ENCODE measurements at regions not wholly inside any gene's neighbourhood (a gene's known extent, or its start where the extent isn't known, plus 50 kb on each side); places are given as distances from the start of the nearest gene placed in this dataset.

- TF ChIP-seq CTCF (IDR thresholded peaks at IDR 0.05 in 2 of 3, conservative IDR thresholded peaks at IDR 0.05 in 1 of 3; ENCODE audit: borderline replicate concordance in 1 of 3, insufficient read depth in 1 of 3, low read depth in 2 of 3, low read length in 2 of 3) (no peak), ZFX (IDR thresholded peaks at IDR 0.05) (no peak), TCF7L2 (IDR thresholded peaks at IDR 0.05; ENCODE audit: borderline replicate concordance, extremely low read depth, insufficient read depth, insufficient read length) (no peak), EGR1 (IDR thresholded peaks at IDR 0.05; ENCODE audit: low read depth) (no peak), CEBPB (IDR thresholded peaks at IDR 0.05; ENCODE audit: low read depth) (no peak)
Measured at GRCh38 chr15:35627696-35628095, 81.7 kb upstream of the DPH6 start.

Measured in HCT116 (cell line).